ENCODE measurements at regions not wholly inside any gene's neighbourhood (a gene's known extent, or its start where the extent isn't known, plus 50 kb on each side); places are given as distances from the start of the nearest gene placed in this dataset.

- intact Hi-C loops (cut with micrococcal nuclease; ENCODE audit: unreplicated experiment) = no loop called here
- BruUV-seq (replicated peaks) = no TSS peak
- Histone ChIP-seq H3K9me3 (ENCODE audit: low read length) (no peaks in the 10 kb centered on the region), H3K79me2 (ENCODE audit: insufficient read depth, low read depth, low read length) (no peaks in the 10 kb centered on the region), H3K9me2 (ENCODE audit: insufficient read depth, low read length) (no peaks in the 10 kb centered on the region), H3K27ac (ENCODE audit: low read depth, low read length, poor library complexity, severe bottlenecking) (no peak overlapping the region), H2AFZ (ENCODE audit: low read length) (no peak overlapping the region), H4K20me1 (ENCODE audit: insufficient read depth, low read length) (no peaks in the 10 kb centered on the region), H3K36me3 (ENCODE audit: insufficient read depth, low read length) (no peaks in the 10 kb centered on the region), H3K4me3 (ENCODE audit: low read depth, low read length, poor library complexity, severe bottlenecking) (no peak overlapping the region), H3K4me1 (ENCODE audit: insufficient read depth, low read length, poor library complexity, severe bottlenecking) (no peaks in the 10 kb centered on the region), H3K4me2 (ENCODE audit: low read length) (no peak overlapping the region)
- ChIA-PET POLR2A (no interaction called here), CTCF (ENCODE audit: unreplicated experiment) (no interaction called here)
- DNase-seq (ENCODE audit: low spot score) = no peak
- TF ChIP-seq CTCF (conservative IDR thresholded peaks at IDR 0.05; ENCODE audit: low read length) (no peak), EZH2phosphoT487 (IDR thresholded peaks at IDR 0.05; ENCODE audit: borderline replicate concordance, low read depth, low read length) (no peak)
Observed at GRCh38 chr7:13578294-13578693, 411.2 kb downstream of the ETV1 start.

DNA sequence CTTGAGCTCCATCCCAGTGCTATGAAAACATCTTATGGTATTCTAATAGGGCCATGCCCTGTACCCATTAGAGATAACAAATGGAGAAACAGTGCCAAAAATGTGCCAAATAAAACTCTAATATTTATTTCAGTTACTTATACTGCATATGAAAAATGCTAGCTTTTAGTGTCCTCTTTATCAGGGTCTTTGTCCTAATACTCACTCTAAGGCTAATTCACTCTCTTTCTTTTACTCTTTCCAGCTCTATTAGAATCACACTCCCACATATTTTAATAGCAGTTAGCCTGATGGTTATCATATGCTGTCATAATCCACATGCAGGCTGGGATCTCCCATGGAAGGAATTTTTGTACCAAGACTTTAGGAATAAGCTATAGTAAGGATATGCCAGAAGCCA lies 408.4 kb downstream of the ETV1 start:
- H3K9me3 ChIP-seq (ENCODE audit: low read length) = no peaks in the 10 kb centered on the region
- H3K4me1 ChIP-seq (ENCODE audit: insufficient read depth, low read length, poor library complexity, severe bottlenecking) = no peaks in the 10 kb centered on the region
- no peak overlapping the region for H3K27ac ChIP-seq (ENCODE audit: low read depth, low read length, poor library complexity, severe bottlenecking)
- BruUV-seq (replicated peaks) = no TSS peak
- H3K4me2 ChIP-seq (ENCODE audit: low read length) = no peak overlapping the region
- POLR2A ChIA-PET = no interaction called here
- H4K20me1 ChIP-seq (ENCODE audit: insufficient read depth, low read length) = no peaks in the 10 kb centered on the region
- intact Hi-C loops (cut with micrococcal nuclease; ENCODE audit: unreplicated experiment) = no loop called here
- TF ChIP-seq EZH2phosphoT487 (IDR thresholded peaks at IDR 0.05; ENCODE audit: borderline replicate concordance, low read depth, low read length) = no peak
- TF ChIP-seq CTCF (conservative IDR thresholded peaks at IDR 0.05; ENCODE audit: low read length) = no peak
- no peak overlapping the region for H2AFZ ChIP-seq (ENCODE audit: low read length)
- no peak for DNase-seq (ENCODE audit: low spot score)
- CTCF ChIA-PET (ENCODE audit: unreplicated experiment) = no interaction called here
- H3K36me3 ChIP-seq (ENCODE audit: insufficient read depth, low read length) = no peaks in the 10 kb centered on the region
- no peak overlapping the region for H3K4me3 ChIP-seq (ENCODE audit: low read depth, low read length, poor library complexity, severe bottlenecking)
- no peaks in the 10 kb centered on the region for H3K79me2 ChIP-seq (ENCODE audit: insufficient read depth, low read depth, low read length)
- H3K9me2 ChIP-seq (ENCODE audit: insufficient read depth, low read length) = no peaks in the 10 kb centered on the region

DNA sequence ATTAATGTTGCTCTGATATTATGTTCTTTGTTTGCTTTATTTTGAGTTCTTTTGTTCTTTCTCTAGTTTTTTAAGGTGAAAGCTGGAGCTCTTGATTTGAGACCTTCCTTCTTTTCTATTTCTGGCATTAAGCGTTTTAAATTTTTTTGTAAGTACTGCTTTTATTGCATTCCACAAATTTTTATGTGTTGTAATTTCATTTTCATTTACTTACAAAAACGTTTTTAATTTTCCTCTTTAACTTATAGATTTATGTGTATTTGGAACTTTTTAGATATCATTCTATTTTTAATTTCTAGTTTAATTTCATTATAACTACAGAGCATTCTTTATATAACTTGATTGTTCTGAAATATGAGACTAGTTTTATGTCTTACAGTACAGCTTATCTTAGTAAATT lies 395.6 kb downstream of the ETV1 start:
- no peak for DNase-seq (ENCODE audit: low spot score)
- no peaks in the 10 kb centered on the region for H3K4me1 ChIP-seq (ENCODE audit: insufficient read depth, low read length, poor library complexity, severe bottlenecking)
- no peak overlapping the region for H3K4me2 ChIP-seq (ENCODE audit: low read length)
- BruUV-seq (replicated peaks) = no TSS peak
- H3K27ac ChIP-seq (ENCODE audit: low read depth, low read length, poor library complexity, severe bottlenecking) = no peak overlapping the region
- POLR2A ChIA-PET = no interaction called here
- intact Hi-C loops (cut with micrococcal nuclease; ENCODE audit: unreplicated experiment) = no loop called here
- CTCF ChIA-PET (ENCODE audit: unreplicated experiment) = no interaction called here
- no peaks in the 10 kb centered on the region for H4K20me1 ChIP-seq (ENCODE audit: insufficient read depth, low read length)
- no peaks in the 10 kb centered on the region for H3K36me3 ChIP-seq (ENCODE audit: insufficient read depth, low read length)
- H3K79me2 ChIP-seq (ENCODE audit: insufficient read depth, low read depth, low read length) = no peaks in the 10 kb centered on the region
- 0 out of 2 replicates have a peak, but pooled peaks cover 5% of the 10 kb centered on the region for H3K9me3 ChIP-seq (ENCODE audit: low read length)
- TF ChIP-seq EZH2phosphoT487 (IDR thresholded peaks at IDR 0.05; ENCODE audit: borderline replicate concordance, low read depth, low read length) = no peak
- TF ChIP-seq CTCF (conservative IDR thresholded peaks at IDR 0.05; ENCODE audit: low read length) = no peak
- H2AFZ ChIP-seq (ENCODE audit: low read length) = no peak overlapping the region
- H3K4me3 ChIP-seq (ENCODE audit: low read depth, low read length, poor library complexity, severe bottlenecking) = no peak overlapping the region
- no peaks in the 10 kb centered on the region for H3K9me2 ChIP-seq (ENCODE audit: insufficient read depth, low read length)

Data from OCI-LY7 (cell line).